ENCODE measurements at regions not wholly inside any gene's neighbourhood (a gene's known extent, or its start where the extent isn't known, plus 50 kb on each side); places are given as distances from the start of the nearest gene placed in this dataset.
"Not testable (repeated sequence)": the region's sequence is repeated elsewhere in the genome, so short reads cannot be mapped to it uniquely, and the experiment has no call there.

GRCh38 chr10:124243702-124244121 is 150.3 kb upstream of the CHST15 start:
- no peaks in the 10 kb centered on the region for H3K36me3 ChIP-seq
- no peaks in the 10 kb centered on the region for H3K27me3 ChIP-seq
- H3K9me3 ChIP-seq = no peaks in the 10 kb centered on the region
- no peaks in the 10 kb centered on the region for H3K4me1 ChIP-seq
- no peak overlapping the region for H3K4me3 ChIP-seq
- no peak overlapping the region for H3K27ac ChIP-seq
- no peak for DNase-seq (ENCODE audit: extremely low spot score in 2 of 2)
- intact Hi-C loops (cut with DNase I) = no loop called here
- TF ChIP-seq POLR2A (IDR thresholded peaks at IDR 0.05) (no peak), POLR2AphosphoS5 (IDR thresholded peaks at IDR 0.05; ENCODE audit: insufficient read depth in 1 of 2, low read depth in 1 of 2) (no peak)
- TF ChIP-seq, protein P1, sequence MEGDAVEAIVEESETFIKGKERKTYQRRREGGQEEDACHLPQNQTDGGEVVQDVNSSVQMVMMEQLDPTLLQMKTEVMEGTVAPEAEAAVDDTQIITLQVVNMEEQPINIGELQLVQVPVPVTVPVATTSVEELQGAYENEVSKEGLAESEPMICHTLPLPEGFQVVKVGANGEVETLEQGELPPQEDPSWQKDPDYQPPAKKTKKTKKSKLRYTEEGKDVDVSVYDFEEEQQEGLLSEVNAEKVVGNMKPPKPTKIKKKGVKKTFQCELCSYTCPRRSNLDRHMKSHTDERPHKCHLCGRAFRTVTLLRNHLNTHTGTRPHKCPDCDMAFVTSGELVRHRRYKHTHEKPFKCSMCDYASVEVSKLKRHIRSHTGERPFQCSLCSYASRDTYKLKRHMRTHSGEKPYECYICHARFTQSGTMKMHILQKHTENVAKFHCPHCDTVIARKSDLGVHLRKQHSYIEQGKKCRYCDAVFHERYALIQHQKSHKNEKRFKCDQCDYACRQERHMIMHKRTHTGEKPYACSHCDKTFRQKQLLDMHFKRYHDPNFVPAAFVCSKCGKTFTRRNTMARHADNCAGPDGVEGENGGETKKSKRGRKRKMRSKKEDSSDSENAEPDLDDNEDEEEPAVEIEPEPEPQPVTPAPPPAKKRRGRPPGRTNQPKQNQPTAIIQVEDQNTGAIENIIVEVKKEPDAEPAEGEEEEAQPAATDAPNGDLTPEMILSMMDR (IDR thresholded peaks at IDR 0.05) = no peak

GRCh38 chr10:124242791-124243190 is 149.4 kb upstream of the CHST15 start:
- intact Hi-C loops (cut with DNase I) = no loop called here
- H3K4me1 ChIP-seq = no peaks in the 10 kb centered on the region
- no peak for DNase-seq (ENCODE audit: extremely low spot score in 2 of 2)
- H3K4me3 ChIP-seq = no peak overlapping the region
- H3K36me3 ChIP-seq = no peaks in the 10 kb centered on the region
- no peaks in the 10 kb centered on the region for H3K27me3 ChIP-seq
- no peaks in the 10 kb centered on the region for H3K9me3 ChIP-seq
- H3K27ac ChIP-seq = no peak overlapping the region
- TF ChIP-seq, protein P1 (IDR thresholded peaks at IDR 0.05) = no peak
- TF ChIP-seq POLR2AphosphoS5 (IDR thresholded peaks at IDR 0.05; ENCODE audit: insufficient read depth in 1 of 2, low read depth in 1 of 2) (no peak), POLR2A (IDR thresholded peaks at IDR 0.05) (no peak)

- Histone ChIP-seq H3K9me3 (no peaks in the 10 kb centered on the region), H3K36me3 (no peaks in the 10 kb centered on the region), H3K27ac (no peak overlapping the region), H3K4me3 (no peak overlapping the region), H3K27me3 (no peaks in the 10 kb centered on the region), H3K4me1 (no peaks in the 10 kb centered on the region)
- TF ChIP-seq, protein P1 (IDR thresholded peaks at IDR 0.05) = no peak
- TF ChIP-seq POLR2A (IDR thresholded peaks at IDR 0.05) (no peak), POLR2AphosphoS5 (IDR thresholded peaks at IDR 0.05; ENCODE audit: insufficient read depth in 1 of 2, low read depth in 1 of 2) (no peak)
- intact Hi-C loops (cut with DNase I) = no loop called here
- no peak for DNase-seq (ENCODE audit: extremely low spot score in 2 of 2)
Observed at GRCh38 chr10:124242365-124242764, 149.0 kb upstream of the CHST15 start.

- H3K4me3 ChIP-seq; H3K27me3 ChIP-seq; H3K27ac ChIP-seq; H3K4me1 ChIP-seq; DNase-seq (ENCODE audit: extremely low spot score in 2 of 2); H3K36me3 ChIP-seq; intact Hi-C loops (cut with DNase I); H3K9me3 ChIP-seq: not testable (repeated sequence)
Observed at GRCh38 chr10:124241510-124241909, 148.1 kb upstream of the CHST15 start.

DNA sequence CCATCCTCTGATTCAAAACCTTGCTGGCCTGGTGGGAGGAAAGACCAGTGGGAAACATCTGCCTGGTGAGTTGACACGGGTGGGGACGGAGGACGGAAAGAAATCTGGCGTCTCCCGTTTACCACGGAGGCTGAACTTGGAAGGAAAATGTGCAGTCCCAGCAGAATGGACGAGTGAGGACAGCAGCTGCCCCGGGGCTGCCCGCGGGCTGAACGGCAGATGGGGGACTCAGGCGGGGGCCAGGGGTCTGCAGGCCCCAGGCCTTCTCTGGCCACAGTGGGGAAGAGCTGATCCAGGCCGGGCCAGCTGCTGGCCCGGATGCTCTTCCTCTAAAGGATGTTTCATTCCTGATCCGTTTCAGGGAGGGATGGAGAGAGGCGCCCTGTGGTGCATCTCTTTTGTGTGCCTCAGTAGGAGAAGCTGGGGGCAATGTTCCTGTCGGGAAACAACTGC is 147.5 kb upstream of the CHST15 start:
- intact Hi-C loops (cut with DNase I) = no loop called here
- Histone ChIP-seq H3K27ac (no peak overlapping the region), H3K4me3 (no peak overlapping the region), H3K27me3 (no peaks in the 10 kb centered on the region), H3K9me3 (no peaks in the 10 kb centered on the region), H3K4me1 (no peaks in the 10 kb centered on the region), H3K36me3 (no peaks in the 10 kb centered on the region)
- TF ChIP-seq POLR2A (IDR thresholded peaks at IDR 0.05) (no peak), POLR2AphosphoS5 (IDR thresholded peaks at IDR 0.05; ENCODE audit: insufficient read depth in 1 of 2, low read depth in 1 of 2) (no peak)
- TF ChIP-seq, protein P1 (IDR thresholded peaks at IDR 0.05) = no peak
- DNase-seq (ENCODE audit: extremely low spot score in 2 of 2) = no peak

DNA sequence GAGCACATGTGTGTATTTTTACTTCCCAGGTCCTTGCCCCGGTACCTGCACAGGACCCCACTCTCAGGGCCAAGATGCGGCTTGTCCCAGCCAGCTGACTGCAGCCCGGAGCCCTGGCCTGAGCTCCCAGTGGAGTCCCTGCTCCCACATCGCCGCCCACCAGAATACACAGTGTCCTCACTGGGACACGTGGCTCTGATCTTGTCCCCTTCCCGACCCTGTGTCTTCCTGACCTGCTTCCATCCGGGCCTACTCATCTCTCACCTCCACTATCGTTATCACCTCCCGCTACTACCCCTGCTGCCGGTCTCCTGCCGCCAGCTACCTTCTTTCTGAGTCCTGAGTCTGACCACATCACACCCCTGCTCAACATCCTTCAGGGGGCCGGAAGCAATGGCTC is 146.3 kb upstream of the CHST15 start:
- intact Hi-C loops (cut with DNase I) = no loop called here
- Histone ChIP-seq H3K36me3 (no peaks in the 10 kb centered on the region), H3K27me3 (no peaks in the 10 kb centered on the region), H3K27ac (no peak overlapping the region), H3K4me1 (no peaks in the 10 kb centered on the region), H3K9me3 (no peaks in the 10 kb centered on the region), H3K4me3 (no peak overlapping the region)
- no peak for DNase-seq (ENCODE audit: extremely low spot score in 2 of 2)
- no peak for TF ChIP-seq POLR2A (IDR thresholded peaks at IDR 0.05)
- no peak for TF ChIP-seq POLR2AphosphoS5 (IDR thresholded peaks at IDR 0.05; ENCODE audit: insufficient read depth in 1 of 2, low read depth in 1 of 2)
- TF ChIP-seq, protein P1 (IDR thresholded peaks at IDR 0.05) = no peak
